Stomach (tissue), 8 donors: ENCODE measurements at regions not wholly inside any gene's neighbourhood (a gene's known extent, or its start where the extent isn't known, plus 50 kb on each side); places are given as distances from the start of the nearest gene placed in this dataset.

ENCODE experiments used
- DNase-seq, 2 donors: peaks; one replicate each; pipeline versions ENCODE4 v3.0.0 to v3.0.0-alpha.2; 2013 to 2019
- H3K27ac ChIP-seq, 5 donors: fragments of 200-600 bp in 4 of 5; sonication (generic) in 4 of 5; one replicate each; pipeline ENCODE4 v1.5.1; 2013 to 2019; ENCODE audit warnings: mild to moderate bottlenecking in 1 of 5, moderate library complexity in 1 of 5
- H3K27me3 ChIP-seq, 3 donors: fragments of 200-600 bp; sonication (generic); one replicate each; pipeline ENCODE4 v1.5.1; 2017 to 2019; ENCODE audit warnings: mixed run types in 1 of 3
- H3K36me3 ChIP-seq, 4 donors: fragments of 200-600 bp; sonication (generic); 1 replicate in 3 of 4; 2 replicates in 1 of 4; pipeline ENCODE4 v1.5.1; 2016 to 2019
- H3K4me1 ChIP-seq, 4 donors: fragments of 200-600 bp; sonication (generic); one replicate each; pipeline ENCODE4 v1.5.1; 2016 to 2019
- H3K4me3 ChIP-seq, 4 donors: fragments of 200-600 bp; sonication (generic) in 3 of 4; one replicate each; pipeline ENCODE4 v1.5.1; 2016 to 2019; ENCODE audit warnings: mild to moderate bottlenecking in 1 of 4
- H3K9me3 ChIP-seq, 4 donors: fragments of 200-600 bp; sonication (generic); one replicate each; pipeline ENCODE4 v1.5.1; 2016 to 2019
- CTCF ChIP-seq, 7 experiments: fragments of 450-650 bp in 4 of 7; fragments of 200-600 bp in 3 of 7; sonication (generic) in 3 of 7; IDR thresholded peaks; one replicate each; pipeline ENCODE4 v1.5.1; 2016 to 2019; ENCODE audit warnings: antibody characterized with exemption in 7 of 7, control low read depth in 2 of 7, mild to moderate bottlenecking in 1 of 7
- EP300 ChIP-seq: sonication (generic); formaldehyde crosslinking; IDR thresholded peaks from one replicate; pipeline ENCODE4 v1.6.1; 2017; ENCODE audit warnings: antibody characterized with exemption
- POLR2A ChIP-seq, 4 donors: fragments of 450-650 bp; IDR thresholded peaks; one replicate each; pipeline ENCODE4 v1.6.1; 2016; ENCODE audit warnings: antibody characterized with exemption in 4 of 4, control low read depth in 2 of 4, mild to moderate bottlenecking in 1 of 4, moderate library complexity in 1 of 4
- POLR2AphosphoS5 ChIP-seq, 3 donors: sonication (generic); formaldehyde crosslinking; IDR thresholded peaks; one replicate each; pipeline ENCODE4 v1.6.1; 2016; ENCODE audit warnings: antibody characterized with exemption in 3 of 3
- WGBS, 5 donors: extraction: QIAGEN DNeasy Blood & Tissue Kit in 3 of 5; methylation state at CpG; one replicate each; pipeline versions ENCODE4 v1.1.5 to v1.1.7; 2013 to 2018; 5-methylcytosine and 5-hydroxymethylcytosine counted together
- intact Hi-C: fragments of 100-400 bp; cut with DNase I; formaldehyde crosslinking; loops from one replicate; pipeline ENCODE4 v1.15.1; 2023; ENCODE audit warnings: low total_unique reads
- donor health status: healthy with polysubstance abuse.
- donor health status: Bipolar disorder and iron deficiency.
- donor health status: healthy.

- Histone ChIP-seq H3K4me3 (no peak overlapping the region), H3K27me3 (no peaks in the 10 kb centered on the region), H3K4me1 (no peaks in the 10 kb centered on the region), H3K27ac (no peak overlapping the region), H3K9me3 (no peaks in the 10 kb centered on the region), H3K36me3 (no peaks in the 10 kb centered on the region)
- WGBS, 5 donors, result 85 to 97% (median 96%) methylated on average over 3 of the region's 3 CpGs
- intact Hi-C loops, result no loop called here
- no peak for DNase-seq
- no peak for TF ChIP-seq EP300
- TF ChIP-seq CTCF (IDR thresholded peaks at IDR 0.05), result no peak
- TF ChIP-seq POLR2AphosphoS5 (IDR thresholded peaks at IDR 0.05), result no peak
- TF ChIP-seq POLR2A (IDR thresholded peaks at IDR 0.05), result no peak
These were observed 209.1 kb downstream of the NAF1 start for GRCh38 chr4:162957521-162958143.

GRCh38 chr4:162954976-162955375 is 211.7 kb downstream of the NAF1 start:
- intact Hi-C loops, result no loop called here
- Histone ChIP-seq H3K36me3 (no peaks in the 10 kb centered on the region), H3K9me3 (no peaks in the 10 kb centered on the region), H3K4me3 (no peak overlapping the region), H3K4me1 (no peaks in the 10 kb centered on the region), H3K27ac (no peak overlapping the region), H3K27me3 (no peaks in the 10 kb centered on the region)
- no peak for DNase-seq
- 93 to 99% (median 95%) methylated on average over 2 of the region's 2 CpGs for WGBS, 5 donors
- TF ChIP-seq POLR2A (IDR thresholded peaks at IDR 0.05) (no peak), POLR2AphosphoS5 (IDR thresholded peaks at IDR 0.05) (no peak), CTCF (IDR thresholded peaks at IDR 0.05) (no peak), EP300 (no peak)

- H3K4me1 ChIP-seq, result no peaks in the 10 kb centered on the region
- H3K36me3 ChIP-seq, result no peaks in the 10 kb centered on the region
- no peak overlapping the region for H3K27ac ChIP-seq
- TF ChIP-seq EP300 (no peak), POLR2AphosphoS5 (IDR thresholded peaks at IDR 0.05) (no peak), POLR2A (IDR thresholded peaks at IDR 0.05) (no peak), CTCF (IDR thresholded peaks at IDR 0.05) (no peak)
- intact Hi-C loops, result no loop called here
- H3K27me3 ChIP-seq, result no peaks in the 10 kb centered on the region
- 82 to 90% (median 85%) methylated on average over 3 of the region's 3 CpGs for WGBS, 5 donors
- H3K4me3 ChIP-seq, result no peak overlapping the region
- no peaks in the 10 kb centered on the region for H3K9me3 ChIP-seq
- no peak for DNase-seq
These were observed 214.5 kb downstream of the NAF1 start for GRCh38 chr4:162952232-162952631.

- TF ChIP-seq POLR2A (IDR thresholded peaks at IDR 0.05) (no peak), EP300 (no peak), CTCF (IDR thresholded peaks at IDR 0.05) (no peak), POLR2AphosphoS5 (IDR thresholded peaks at IDR 0.05) (no peak)
- H3K36me3 ChIP-seq, result no peaks in the 10 kb centered on the region
- no peak for DNase-seq
- no peaks in the 10 kb centered on the region for H3K4me1 ChIP-seq
- H3K27me3 ChIP-seq, result no peaks in the 10 kb centered on the region
- intact Hi-C loops, result no loop called here
- H3K27ac ChIP-seq, result no peak overlapping the region
- H3K4me3 ChIP-seq, result no peak overlapping the region
- H3K9me3 ChIP-seq, result no peaks in the 10 kb centered on the region
These were observed 221.0 kb downstream of the NAF1 start for GRCh38 chr4:162945713-162946112.
